ENCODE measurements at regions not wholly inside any gene's neighbourhood (a gene's known extent, or its start where the extent isn't known, plus 50 kb on each side); places are given as distances from the start of the nearest gene placed in this dataset.
"Not testable (repeated sequence)": the region's sequence is repeated elsewhere in the genome, so short reads cannot be mapped to it uniquely, and the experiment has no call there.

DNA sequence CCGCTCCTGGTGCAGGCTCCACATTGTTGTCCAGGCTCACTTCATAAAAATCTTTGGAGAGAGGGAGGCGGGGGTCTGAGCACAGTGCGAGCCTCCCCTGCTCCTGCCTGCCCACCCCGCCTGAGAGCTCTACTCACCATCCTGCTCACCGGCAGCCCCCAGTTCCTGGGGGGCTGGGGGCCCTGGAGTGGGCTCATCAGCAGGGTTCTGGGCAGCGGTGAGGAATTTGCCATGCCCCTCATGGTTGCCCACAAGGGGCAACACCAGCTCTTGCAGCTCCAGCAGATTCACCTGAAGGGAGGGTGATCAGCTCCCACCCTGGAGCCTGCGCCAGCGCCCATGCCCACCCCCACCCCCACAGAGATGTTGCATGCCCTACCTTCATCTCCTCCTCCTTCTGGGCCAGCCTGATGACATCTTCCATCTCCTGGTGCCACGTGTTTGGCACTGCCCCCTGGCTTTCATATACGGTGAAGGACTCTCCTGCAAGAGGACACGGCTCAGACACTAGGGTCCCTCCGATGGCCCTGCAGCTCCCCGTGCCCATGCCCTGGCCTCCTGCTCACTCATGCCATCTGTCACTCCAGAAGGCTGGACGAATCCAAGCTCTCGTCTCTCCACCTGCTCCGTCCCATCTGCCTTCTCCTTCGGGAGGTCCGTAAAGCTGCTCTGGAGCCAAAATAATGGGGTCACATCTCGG, 162.1 kb downstream of the TBC1D2B start:
- TF ChIP-seq GATA1 (IDR thresholded peaks at IDR 0.05; ENCODE audit: low read depth, low read length) = no peak
- no peak for TF ChIP-seq POLR2A (IDR thresholded peaks at IDR 0.05; ENCODE audit: low read length)
- DNase-seq = no peak

DNA sequence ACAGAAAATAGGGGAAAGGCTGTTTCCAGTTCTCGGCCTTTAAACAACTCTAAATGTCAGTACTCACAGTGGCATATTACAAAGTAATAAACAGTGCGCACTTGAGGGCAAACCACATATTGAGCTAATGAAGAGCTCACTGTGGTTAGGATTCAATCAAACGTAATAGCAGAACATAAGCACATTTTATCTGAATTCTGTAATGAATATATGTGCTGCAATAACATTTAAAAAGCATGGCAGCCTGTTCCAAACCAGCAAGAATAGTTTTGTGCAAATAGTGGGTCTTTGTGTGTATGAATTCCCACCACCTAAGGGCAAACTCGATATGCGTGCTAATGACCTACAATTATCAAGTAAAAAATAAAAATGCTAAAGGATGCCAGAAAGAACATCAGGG, 163.0 kb downstream of the TBC1D2B start:
- not testable (repeated sequence) for DNase-seq

DNA sequence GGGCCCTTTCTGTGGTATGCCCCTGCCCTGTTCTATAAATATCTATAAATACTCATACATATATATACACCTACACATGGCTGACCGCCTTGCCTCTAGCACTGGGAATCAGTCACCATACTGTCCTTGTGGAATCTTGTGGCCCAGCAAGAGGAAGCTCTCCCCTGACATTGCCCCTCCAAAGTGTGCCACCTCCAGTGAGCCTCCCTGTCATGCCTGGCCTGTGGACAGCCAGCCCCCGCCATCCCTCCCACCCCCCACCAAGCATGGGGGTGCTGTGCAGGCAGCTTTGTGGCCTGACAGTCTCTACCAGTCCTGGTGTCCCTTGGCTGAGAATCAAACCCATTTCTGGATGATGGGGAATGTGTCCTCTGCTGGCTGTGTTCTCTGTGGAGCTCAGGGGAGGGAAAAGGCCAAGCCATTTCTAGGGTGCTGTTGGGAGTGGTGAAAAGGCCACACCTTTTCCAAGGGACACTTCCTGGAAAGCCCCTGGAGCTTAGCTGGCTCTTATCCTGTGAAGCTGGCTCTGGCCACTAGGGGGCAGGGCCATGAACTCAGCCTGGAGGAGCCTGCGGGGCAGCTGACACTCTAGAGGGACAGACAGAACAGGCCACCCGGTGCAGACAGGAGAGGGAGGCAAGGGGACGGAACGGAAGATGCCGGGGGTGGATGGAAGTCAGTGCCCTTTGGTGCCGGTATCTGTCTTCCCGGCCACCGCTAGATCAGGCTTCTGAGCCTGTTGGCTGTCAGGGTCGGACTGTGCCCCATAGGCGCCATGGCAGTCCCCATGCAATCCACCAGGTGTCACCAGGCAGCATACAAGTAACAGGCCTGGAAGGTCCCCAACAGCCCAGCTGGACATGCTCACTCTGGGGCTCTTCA, 167.2 kb downstream of the TBC1D2B start:
- peak; percentile 82 to 86 for DNase-seq

DNA sequence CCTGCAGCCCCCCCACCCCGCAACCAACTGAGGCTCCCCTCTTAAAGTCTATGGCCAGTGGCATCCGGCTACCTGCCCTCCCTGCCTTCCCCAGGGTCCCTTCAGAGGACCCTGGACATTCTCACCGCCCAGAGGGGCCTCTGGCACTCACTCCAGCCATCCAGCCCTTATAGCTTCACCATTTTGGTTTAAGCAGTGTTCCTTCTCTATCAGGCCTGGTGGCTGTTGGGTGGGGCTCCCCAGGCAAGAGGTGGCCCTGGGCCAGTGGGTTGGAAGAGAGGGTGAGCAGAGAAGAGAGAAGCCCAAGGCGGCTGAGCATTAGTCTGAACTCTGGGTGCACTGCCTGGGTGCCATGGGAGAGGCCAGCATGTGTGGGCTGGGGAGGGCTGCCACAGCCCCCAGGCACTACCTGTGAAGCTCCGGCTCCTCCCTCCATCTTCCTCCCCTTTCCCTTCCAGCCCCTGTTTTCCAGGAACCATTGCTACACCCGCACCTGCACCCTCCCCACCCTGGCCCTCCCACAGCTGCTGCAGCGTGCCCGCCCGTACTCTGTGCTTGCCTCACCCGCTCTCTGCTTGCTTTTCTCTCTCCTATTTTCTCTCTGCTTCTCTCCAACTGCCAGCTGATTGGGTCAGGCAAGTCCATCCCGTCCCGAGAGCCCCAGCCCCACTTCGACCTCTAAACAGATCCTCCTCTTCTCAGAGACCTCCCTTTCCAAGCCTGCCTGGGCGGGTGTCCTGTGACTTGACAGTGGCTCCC, 168.2 kb downstream of the TBC1D2B start:
- TF ChIP-seq POLR2A (IDR thresholded peaks at IDR 0.05; ENCODE audit: low read length) = no peak
- no peak for TF ChIP-seq GATA1 (IDR thresholded peaks at IDR 0.05; ENCODE audit: low read depth, low read length)
- DNase-seq = peak in 1 of 2 experiments; percentile 24

DNA sequence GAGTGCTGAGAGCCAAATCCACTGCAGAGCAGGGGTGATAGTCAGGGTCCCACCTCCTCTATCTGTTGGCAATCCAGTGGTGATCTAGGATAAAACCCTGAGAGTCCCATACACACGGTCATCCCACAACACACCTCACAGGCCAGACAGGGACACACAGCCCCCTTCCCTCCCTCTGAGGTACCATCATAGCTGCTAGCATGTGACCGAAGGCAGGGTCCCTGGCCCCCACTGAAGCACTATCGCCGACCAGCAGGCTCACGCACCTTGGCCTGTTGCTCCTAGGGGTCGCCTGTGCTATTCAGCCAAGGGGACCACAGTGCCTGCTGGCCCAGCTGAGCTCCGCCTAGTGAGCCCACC, 168.8 kb downstream of the TBC1D2B start:
- not testable (repeated sequence) for DNase-seq

DNA sequence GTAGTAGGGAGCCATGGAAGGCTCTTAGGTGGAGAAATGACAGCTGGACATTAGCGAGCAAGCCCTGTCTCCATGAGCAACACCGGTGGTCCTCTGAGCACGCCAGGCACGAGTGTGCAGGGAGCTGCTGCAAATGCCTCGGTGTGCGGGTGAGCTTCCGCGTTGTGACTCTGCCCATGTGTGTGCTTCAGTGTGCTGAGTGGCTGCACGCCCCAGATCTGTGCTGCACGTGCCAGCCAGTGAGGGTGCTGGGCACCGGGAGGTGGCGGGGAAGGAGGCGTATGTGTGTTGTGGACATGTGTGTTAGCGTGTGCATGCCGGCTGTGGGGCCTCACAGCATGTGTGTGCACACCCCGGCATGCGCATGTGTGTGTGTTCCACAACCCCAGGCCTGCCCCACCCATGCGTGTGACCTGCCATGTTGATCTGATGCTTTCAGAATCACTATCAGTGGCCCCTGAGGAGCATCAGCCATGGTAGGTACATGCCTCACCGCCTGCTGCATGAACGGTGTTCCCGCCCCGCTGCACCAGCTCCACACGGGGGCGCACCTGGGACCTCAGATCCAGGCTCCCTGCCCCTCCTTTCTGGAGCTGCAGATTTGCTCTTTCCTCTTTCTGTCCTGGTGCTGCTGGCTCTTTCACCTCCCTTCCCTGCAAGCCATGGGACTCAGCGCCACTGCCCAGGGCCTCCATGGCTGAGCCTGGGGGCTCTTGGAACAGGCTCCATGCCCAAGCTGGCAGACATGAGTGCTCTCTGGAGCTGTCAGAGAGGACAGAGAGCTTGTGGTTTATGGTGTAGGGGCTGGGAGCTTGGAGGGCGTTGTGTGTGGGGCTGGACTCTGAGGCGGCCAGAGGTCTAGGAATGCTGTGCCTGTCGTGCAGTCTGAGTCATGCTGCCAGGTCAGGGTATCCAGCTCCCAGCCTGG, 169.4 kb downstream of the TBC1D2B start:
- peak; percentile 39 to 55 for DNase-seq
- TF ChIP-seq POLR2A (IDR thresholded peaks at IDR 0.05; ENCODE audit: low read length) (no peak), GATA1 (IDR thresholded peaks at IDR 0.05; ENCODE audit: low read depth, low read length) (no peak)

DNA sequence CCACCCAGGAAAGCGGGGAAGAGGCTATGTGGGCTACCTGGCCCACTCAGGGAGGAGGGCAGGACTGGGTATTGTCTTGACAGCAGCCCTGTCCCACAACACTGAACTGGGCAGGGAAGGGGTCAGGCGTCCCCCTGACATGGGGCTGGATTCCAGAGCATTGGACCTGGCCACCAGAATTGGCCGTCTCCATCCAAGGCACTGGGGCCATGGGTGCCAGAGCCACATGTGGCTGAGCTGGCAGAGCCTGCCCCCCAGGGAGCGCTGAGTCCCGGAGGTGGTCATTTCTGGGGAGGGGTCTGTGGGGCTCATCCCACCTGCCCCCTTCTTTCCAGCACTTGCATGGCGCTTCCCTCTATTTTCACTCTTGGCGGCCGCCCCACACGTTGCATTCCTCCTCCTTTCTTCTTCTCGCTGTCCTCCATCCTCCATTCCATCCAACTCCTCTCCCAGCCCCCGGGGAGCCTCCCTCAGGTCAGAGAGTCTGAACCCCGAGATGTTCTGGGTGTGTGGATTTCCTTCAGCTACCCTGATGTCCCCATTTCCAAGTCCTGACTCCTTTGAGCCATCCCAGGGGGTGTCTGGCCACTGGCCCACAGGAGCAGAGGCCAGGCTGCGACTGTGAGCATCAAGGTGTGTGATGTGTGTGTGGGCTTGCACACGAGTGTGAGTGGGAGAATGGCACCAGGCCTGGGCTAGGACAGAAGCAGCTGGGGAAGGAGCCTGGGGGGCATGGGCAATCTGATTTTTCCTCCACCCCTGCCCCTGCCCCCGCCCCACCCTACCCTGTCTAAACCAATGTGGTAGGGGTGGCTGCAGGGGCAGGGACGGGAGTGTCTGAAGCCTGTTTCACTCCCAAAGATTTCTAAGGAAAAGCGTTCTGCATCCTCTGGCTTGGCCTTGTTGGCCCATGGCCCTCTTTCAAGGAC, 171.2 kb downstream of the TBC1D2B start:
- not testable (repeated sequence) for DNase-seq

DNA sequence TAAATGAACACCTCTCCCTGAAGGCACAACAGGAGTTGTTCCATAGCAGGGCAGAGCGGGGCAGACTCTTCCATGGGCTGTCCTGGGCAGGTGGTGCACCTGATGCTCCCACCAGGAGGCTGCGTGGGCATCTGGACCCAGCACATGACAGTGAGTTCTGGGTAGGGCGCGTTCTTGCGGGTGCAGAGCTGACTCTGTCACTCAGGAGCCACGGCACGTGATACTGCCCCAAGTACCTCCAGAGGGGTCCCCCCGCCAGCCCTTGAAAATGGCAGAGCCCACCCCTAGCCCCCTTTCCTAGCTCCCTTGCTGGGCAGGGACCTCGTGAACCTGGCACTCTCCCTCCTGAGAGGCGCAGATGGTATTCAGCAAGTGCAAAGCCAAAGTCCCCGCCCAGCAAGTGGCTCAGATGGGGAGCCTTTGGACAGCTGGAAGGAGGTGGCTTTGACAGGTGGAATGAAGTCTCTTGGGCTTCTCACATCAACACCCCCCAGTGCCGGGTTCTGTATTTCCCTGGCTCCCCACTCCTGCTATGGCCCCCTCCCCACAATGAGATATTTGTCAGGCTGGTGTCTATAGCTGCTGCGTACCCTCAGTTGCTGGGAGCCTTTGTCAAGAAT, 172.1 kb downstream of the TBC1D2B start:
- no peak for DNase-seq
- TF ChIP-seq POLR2A (IDR thresholded peaks at IDR 0.05; ENCODE audit: low read length) (no peak), GATA1 (IDR thresholded peaks at IDR 0.05; ENCODE audit: low read depth, low read length) (no peak)

DNA sequence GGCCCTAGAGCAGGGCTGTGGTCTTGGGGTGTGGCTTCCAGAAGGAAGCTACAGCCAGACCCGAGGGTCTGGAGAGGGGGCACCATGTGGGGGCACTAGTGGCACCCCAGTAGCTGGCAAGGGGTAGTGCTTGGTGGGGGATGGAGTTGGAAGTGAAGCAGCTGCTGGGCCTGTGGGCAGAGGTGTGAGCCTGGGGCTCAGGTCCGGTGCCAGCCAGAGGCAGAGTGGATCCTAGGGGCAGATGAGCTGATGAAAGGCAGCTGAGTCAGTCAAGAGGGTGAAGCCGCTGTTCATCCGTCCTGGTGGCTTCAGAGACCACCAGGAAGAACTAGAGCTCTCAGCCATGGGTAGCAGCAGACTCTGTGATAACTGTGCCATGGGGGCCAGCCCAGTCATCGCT, 172.6 kb downstream of the TBC1D2B start:
- no peak for TF ChIP-seq GATA1 (IDR thresholded peaks at IDR 0.05; ENCODE audit: low read depth, low read length)
- TF ChIP-seq POLR2A (IDR thresholded peaks at IDR 0.05; ENCODE audit: low read length) = no peak
- no peak for DNase-seq

DNA sequence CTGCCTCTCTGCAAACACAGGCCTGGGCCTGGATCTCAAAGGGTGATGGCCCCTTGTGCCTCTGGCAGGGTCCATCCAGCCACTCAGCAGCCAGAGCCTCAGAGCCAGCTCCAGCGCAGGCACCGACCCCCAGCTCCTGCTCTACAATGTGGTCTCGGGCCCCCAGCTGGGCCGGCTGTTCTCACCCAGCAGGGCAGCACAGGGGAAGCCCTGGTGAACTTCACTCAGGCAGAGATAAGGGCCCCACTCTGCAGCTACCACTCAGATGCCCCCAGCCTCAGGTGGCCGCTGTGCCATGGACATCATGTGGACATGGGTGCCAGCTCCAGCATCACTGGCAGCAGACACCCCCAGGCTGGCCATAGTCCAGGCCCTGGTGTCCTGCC, 173.1 kb downstream of the TBC1D2B start:
- TF ChIP-seq POLR2A (IDR thresholded peaks at IDR 0.05; ENCODE audit: low read length) = no peak
- no peak for TF ChIP-seq GATA1 (IDR thresholded peaks at IDR 0.05; ENCODE audit: low read depth, low read length)
- no peak for DNase-seq

DNA sequence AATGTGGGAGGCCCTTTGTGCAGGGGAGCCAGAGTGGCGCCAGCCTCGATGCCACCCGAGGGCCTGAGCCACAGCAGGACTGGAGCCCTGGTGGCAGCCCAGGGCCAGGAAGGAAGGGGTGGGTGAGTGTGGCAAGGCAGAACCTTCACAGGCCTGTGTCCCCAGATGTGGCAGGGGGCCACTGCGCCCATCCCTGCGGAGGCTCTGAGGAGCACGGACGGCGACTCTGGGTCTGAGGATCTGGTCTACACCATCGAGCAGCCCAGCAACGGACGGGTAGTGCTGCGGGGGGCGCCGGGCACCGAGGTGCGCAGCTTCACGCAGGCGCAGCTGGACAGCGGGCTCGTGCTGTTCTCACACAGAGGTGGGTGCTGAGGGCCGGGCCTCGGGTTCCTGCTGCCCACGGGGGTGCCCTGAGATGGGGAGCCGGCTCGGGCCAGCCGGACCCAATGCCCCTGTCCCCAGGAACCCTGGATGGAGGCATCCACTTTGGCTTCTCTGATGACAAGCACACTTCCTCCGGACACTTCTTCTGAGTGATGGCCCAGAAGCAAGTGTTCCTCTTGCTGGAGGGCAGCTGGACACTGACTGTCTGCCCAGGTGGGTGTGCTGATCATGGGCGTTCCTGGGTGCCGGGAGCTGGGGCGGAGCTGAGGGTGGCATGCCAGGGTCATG, 173.6 kb downstream of the TBC1D2B start:
- not testable (repeated sequence) for DNase-seq

DNA sequence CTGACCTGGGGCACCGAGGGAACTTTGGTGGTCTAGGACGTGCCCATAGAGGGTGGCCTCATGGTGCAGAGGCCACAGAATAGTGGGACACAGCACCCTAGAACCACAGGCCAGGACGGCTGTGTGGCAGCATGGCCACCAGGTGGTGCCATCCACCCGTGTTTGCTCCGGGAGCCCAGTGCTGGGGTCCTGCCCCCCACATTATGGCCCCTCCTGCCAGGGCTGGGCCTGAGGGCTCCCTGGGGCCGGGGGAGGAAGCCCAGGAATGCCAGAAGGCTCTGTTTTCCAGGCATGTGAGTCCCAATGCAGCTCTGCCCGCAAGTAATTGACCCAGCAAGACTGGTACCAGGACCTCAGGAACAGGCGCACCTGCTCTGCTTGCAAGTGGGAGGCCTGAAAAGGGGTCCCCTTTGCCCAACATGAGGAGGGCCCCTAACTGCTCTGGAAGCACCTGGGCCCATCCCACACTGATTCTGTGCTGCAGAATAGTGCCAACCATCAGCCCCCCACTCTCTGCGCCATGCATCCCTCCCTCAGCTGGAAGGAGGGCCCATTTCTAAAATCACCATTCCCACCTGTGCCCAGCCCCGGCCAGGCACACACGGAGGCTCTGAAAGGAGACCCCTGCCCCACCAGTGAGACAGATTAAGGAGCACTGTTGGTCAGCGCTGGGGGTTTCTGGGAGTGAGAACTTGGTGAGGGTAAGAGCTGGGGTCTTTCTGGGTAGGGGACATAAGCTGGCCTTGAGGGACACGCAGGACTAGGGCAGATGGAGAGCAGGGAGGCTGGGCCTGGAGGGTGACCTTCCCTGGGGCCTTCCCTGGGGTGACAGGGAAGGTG, 174.4 kb downstream of the TBC1D2B start:
- DNase-seq = peak in 1 of 2 experiments; percentile 23
